ENCODE measurements at regions not wholly inside any gene's neighbourhood (a gene's known extent, or its start where the extent isn't known, plus 50 kb on each side); places are given as distances from the start of the nearest gene placed in this dataset.

- TF ChIP-seq CTCF (IDR thresholded peaks at IDR 0.05; ENCODE audit: insufficient read depth, low read depth, low read length): no peak
- TF ChIP-seq EZH2 (IDR thresholded peaks at IDR 0.05; ENCODE audit: insufficient read depth, low read length): no peak
These were observed 88.6 kb upstream of the GPC1 start for GRCh38 chr2:240346753-240347372.

Measured in astrocyte (in vitro differentiated cells and primary cell).